ENCODE measurements at regions not wholly inside any gene's neighbourhood (a gene's known extent, or its start where the extent isn't known, plus 50 kb on each side); places are given as distances from the start of the nearest gene placed in this dataset.
"Not testable (repeated sequence)": the region's sequence is repeated elsewhere in the genome, so short reads cannot be mapped to it uniquely, and the experiment has no call there.

- no peak for TF ChIP-seq CTCF (IDR thresholded peaks at IDR 0.05)
- FAIRE-seq (no peak), DNase-seq (no peak), ATAC-seq (no peak)
- H3K4me3 ChIP-seq, result no peak overlapping the region
- no peaks in the 10 kb centered on the region for H3K4me1 ChIP-seq
- H3K27ac ChIP-seq, result no peak overlapping the region
- WGBS, 2 donors, result 52 to 57% methylated on average over 4 of the region's 4 CpGs
- H3K36me3 ChIP-seq, result no peaks in the 10 kb centered on the region
- H3K9me3 ChIP-seq, result no peaks in the 10 kb centered on the region
- no peaks in the 10 kb centered on the region for H3K27me3 ChIP-seq
- intact Hi-C loops (cut with DNase I), result no loop called here
These were observed 127.9 kb upstream of the MROH9 start for GRCh38 chr1:170807432-170807831.

GRCh38 chr1:170808216-170808885 lies 127.0 kb upstream of the MROH9 start:
- DNase-seq (no peak), ATAC-seq (no peak), FAIRE-seq (no peak)
- whole genome bisulfite sequencing, 2 donors, result 28 to 40% methylated on average over 3 of the region's 3 CpGs
- no peaks in the 10 kb centered on the region for H3K27me3 ChIP-seq
- H3K4me3 ChIP-seq, result no peak overlapping the region
- no peak overlapping the region for H3K27ac ChIP-seq
- intact Hi-C loops (cut with DNase I), result no loop called here
- no peaks in the 10 kb centered on the region for H3K9me3 ChIP-seq
- no peaks in the 10 kb centered on the region for H3K36me3 ChIP-seq
- TF ChIP-seq CTCF (IDR thresholded peaks at IDR 0.05), result no peak
- no peaks in the 10 kb centered on the region for H3K4me1 ChIP-seq

- FAIRE-seq; H3K4me3 ChIP-seq; ATAC-seq; H3K36me3 ChIP-seq; H3K9me3 ChIP-seq; H3K4me1 ChIP-seq; intact Hi-C loops (cut with DNase I); DNase-seq; H3K27ac ChIP-seq; H3K27me3 ChIP-seq: not testable (repeated sequence)
- 62 to 71% methylated on average over 7 of the region's 7 CpGs for WGBS, 2 donors
These were observed 124.3 kb upstream of the MROH9 start for GRCh38 chr1:170811013-170811412.

GRCh38 chr1:170819781-170820180 lies 115.6 kb upstream of the MROH9 start:
- DNase-seq (no peak), ATAC-seq (no peak), FAIRE-seq (no peak)
- H3K4me3 ChIP-seq, result no peak overlapping the region
- H3K9me3 ChIP-seq, result no peaks in the 10 kb centered on the region
- intact Hi-C loops (cut with DNase I), result no loop called here
- no peak for TF ChIP-seq CTCF (IDR thresholded peaks at IDR 0.05)
- H3K36me3 ChIP-seq, result no peaks in the 10 kb centered on the region
- WGBS, 2 donors, result 85 to 93% methylated on average over 2 of the region's 2 CpGs
- no peaks in the 10 kb centered on the region for H3K27me3 ChIP-seq
- H3K4me1 ChIP-seq, result no peaks in the 10 kb centered on the region
- H3K27ac ChIP-seq, result no peak overlapping the region

GRCh38 chr1:170823120-170823519 lies 112.2 kb upstream of the MROH9 start:
- H3K36me3 ChIP-seq, result no peaks in the 10 kb centered on the region
- no peaks in the 10 kb centered on the region for H3K4me1 ChIP-seq
- H3K27me3 ChIP-seq, result no peaks in the 10 kb centered on the region
- intact Hi-C loops (cut with DNase I), result no loop called here
- FAIRE-seq (no peak), DNase-seq (no peak), ATAC-seq (no peak)
- no peak for TF ChIP-seq CTCF (IDR thresholded peaks at IDR 0.05)
- WGBS, 2 donors, result 54 to 59% methylated on average over 2 of the region's 2 CpGs
- H3K27ac ChIP-seq, result no peak overlapping the region
- no peaks in the 10 kb centered on the region for H3K9me3 ChIP-seq
- no peak overlapping the region for H3K4me3 ChIP-seq
